ENCODE measurements at regions not wholly inside any gene's neighbourhood (a gene's known extent, or its start where the extent isn't known, plus 50 kb on each side); places are given as distances from the start of the nearest gene placed in this dataset.
"Not testable (repeated sequence)": the region's sequence is repeated elsewhere in the genome, so short reads cannot be mapped to it uniquely, and the experiment has no call there.

GRCh38 chr2:199575416-199575815, 117.7 kb upstream of the SATB2 start:
- in situ Hi-C loops (cut with MboI; ENCODE audit: low sequenced_read_pairs) = no loop called here

- in situ Hi-C loops (cut with MboI; ENCODE audit: low sequenced_read_pairs) = no loop called here
These were observed 114.8 kb upstream of the SATB2 start for GRCh38 chr2:199572571-199572970.

DNA sequence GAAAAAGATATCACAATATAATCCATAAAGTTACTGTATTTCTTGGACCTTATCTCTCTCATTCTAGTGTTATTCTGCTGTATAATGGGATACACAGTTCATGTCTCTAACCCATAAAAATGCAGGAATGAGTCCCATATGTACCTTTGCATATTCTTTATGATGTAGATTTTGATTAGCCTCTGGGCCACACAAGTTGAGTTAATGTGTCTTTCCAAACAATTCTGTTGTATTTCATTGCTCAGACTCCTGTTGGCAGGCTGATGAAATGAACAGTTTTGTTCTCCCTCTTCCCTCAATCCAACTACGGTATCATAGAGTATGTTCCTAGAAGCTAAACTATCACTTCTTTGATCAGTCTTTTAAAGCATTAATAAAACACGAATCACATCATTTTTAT, 113.2 kb upstream of the SATB2 start:
- in situ Hi-C loops (cut with MboI; ENCODE audit: low sequenced_read_pairs) = no loop called here

DNA sequence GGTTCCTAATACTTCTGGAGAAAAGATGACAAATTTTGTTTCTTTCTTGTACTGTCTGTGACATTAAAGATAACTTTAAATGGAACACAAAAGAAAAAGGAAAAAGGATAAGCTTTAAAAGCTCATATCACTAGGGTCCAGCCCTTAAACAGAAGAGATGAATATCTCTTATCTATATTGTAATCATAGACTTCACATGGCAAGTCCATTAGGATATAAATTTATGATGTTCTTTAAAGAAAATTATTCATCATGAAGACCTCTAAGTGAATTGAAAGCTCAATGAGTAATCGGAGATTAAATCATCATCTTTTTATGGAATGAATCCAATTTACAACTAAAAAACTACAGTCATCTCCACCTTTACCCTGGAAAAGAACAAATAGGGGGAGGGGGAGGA, 111.6 kb upstream of the SATB2 start:
- in situ Hi-C loops (cut with MboI; ENCODE audit: low sequenced_read_pairs) = no loop called here

- in situ Hi-C loops (cut with MboI; ENCODE audit: low sequenced_read_pairs) = no loop called here
These were observed 100.4 kb upstream of the SATB2 start for GRCh38 chr2:199558156-199558555.

DNA sequence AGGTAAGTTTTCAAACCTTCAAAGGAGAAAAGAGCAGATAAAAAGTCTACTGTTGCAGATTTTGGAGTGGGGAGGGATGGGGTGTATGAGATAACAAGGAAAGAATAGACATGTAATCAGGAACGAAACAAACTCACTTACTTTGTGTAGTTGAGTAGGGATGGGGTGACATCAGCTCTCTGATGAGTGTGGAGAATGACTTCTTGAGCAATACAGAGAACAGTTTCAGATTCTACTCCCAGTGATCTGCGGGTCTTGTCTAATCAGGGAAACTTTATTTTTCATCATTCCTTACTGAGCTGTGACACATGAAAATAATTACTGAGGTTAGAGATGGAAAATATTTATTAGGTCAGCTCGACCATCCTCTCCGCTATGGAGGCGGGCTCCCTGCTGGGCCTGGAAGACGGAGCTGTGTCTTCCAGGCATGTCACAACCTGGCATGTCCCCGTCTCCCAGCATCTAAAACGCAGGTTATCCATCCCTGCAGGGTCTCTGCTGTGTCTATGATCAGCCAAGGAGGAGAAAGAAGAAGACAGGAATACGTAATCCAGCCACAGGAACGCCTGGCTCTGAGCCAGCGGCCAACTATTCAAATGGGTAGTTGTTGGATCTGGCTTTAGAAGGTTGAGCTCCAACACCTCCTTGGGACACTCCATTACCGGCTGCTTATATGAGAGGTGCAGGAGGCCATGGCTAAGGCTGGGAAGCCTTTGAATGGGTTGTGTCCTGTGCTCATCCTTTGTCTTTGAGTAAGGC, 99.0 kb upstream of the SATB2 start:
- in situ Hi-C loops (cut with MboI; ENCODE audit: low sequenced_read_pairs) = no loop called here

DNA sequence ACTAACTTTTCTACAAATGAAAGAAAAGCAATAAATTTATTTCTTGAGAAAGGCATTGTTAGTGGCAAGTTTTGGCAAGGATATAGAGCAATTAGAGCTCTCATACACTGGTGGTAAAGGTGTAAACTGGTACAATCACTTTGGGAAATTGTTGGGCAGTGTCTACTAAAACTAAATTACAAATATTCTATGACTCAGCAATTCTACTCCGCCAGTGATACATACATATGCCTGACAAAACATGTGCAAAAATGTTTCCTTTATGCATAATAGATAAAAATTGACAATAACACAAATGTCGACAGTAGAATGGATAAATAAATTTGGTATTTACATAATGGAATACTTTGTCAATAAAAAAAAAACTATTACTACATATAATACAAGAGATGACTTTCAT, 96.3 kb upstream of the SATB2 start:
- in situ Hi-C loops (cut with MboI; ENCODE audit: low sequenced_read_pairs) = no loop called here

- in situ Hi-C loops (cut with MboI; ENCODE audit: low sequenced_read_pairs) = no loop called here
These were observed 94.4 kb upstream of the SATB2 start for GRCh38 chr2:199552141-199552540.

GRCh38 chr2:199543606-199544172, 86.0 kb upstream of the SATB2 start:
- in situ Hi-C loops (cut with MboI; ENCODE audit: low sequenced_read_pairs) = no loop called here

- in situ Hi-C loops (cut with MboI; ENCODE audit: low sequenced_read_pairs) = no loop called here
These were observed 77.9 kb upstream of the SATB2 start for GRCh38 chr2:199535445-199536177.

- in situ Hi-C loops (cut with MboI; ENCODE audit: low sequenced_read_pairs) = not testable (repeated sequence)
These were observed 76.1 kb upstream of the SATB2 start for GRCh38 chr2:199533873-199534272.

- in situ Hi-C loops (cut with MboI; ENCODE audit: low sequenced_read_pairs) = no loop called here
These were observed 69.3 kb upstream of the SATB2 start for GRCh38 chr2:199527071-199527470.

DNA sequence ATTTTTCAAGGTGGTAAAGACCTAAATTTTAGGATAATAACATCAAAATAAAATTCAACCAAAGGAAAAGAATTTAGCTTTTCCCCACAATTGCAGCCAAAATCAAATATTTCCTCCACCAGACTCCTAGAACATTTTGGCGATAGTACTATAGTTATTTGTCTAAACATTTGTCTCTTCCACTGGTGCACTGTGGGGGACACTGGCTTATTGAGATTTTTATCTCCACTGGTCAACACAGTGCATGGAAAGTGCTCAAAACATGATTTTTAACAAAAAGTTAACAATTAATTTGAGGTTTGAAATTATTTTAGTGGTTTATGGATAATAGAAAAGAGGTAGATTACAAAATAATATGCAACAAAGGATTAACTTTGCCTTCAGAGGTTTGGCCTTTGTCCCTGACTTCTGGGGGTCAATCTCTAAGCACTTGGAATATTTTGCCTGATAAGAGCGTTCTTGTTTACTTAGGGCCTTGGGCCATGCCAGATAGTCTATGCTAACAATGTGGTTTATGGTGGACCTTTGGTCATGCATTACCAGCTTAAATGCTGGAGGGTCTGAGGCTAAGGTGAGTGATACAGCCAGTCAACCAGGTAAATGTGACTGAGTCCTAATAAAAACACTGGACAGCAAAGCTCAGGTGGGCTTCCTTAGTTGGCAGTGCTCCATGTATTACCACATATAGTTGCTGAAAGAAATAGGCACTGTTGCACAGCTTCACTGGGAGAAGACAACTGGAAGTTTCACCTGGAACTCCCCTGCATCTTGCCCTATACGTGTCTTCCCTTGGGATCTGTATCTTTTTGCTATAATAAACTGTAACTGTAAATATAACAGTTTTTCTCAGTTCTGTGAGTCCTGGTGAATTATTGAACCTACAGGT, 67.2 kb upstream of the SATB2 start:
- in situ Hi-C loops (cut with MboI; ENCODE audit: low sequenced_read_pairs) = no loop called here

DNA sequence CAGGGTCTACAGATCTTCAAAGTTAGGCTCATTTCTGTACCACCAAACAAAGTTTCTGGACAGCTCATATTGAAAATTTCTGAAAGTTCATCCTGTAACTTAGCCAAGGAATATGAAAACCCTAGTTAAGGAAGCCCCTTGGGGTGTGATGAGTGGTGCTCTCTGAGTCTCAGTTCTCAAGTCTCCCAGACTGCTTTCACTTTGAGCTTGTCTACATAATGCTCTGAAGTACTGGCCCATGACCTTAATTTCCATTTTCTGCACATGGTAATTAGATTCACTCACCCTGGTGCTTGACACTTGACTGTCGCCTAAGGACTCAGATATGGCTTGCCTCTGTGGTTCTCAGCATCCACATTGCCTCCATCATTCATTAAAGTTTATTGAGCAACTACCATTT, 51.7 kb upstream of the SATB2 start:
- in situ Hi-C loops (cut with MboI; ENCODE audit: low sequenced_read_pairs) = no loop called here

Data from HL-60/S4 treated with retinoic acid at 250 ng/mL for 4 days and 3 days (cell line).